Gastroesophageal sphincter (tissue), 2 donors: ENCODE measurements at regions not wholly inside any gene's neighbourhood (a gene's known extent, or its start where the extent isn't known, plus 50 kb on each side); places are given as distances from the start of the nearest gene placed in this dataset.

ENCODE experiments used
- EP300 ChIP-seq: sonication (generic); formaldehyde crosslinking; IDR thresholded peaks from one replicate; pipeline ENCODE4 v1.6.1; 2017; ENCODE audit warnings: antibody characterized with exemption, mild to moderate bottlenecking
- POLR2A ChIP-seq, 2 donors: fragments of 450-650 bp; IDR thresholded peaks; one replicate each; pipeline ENCODE4 v1.6.1; 2017; ENCODE audit warnings: antibody characterized with exemption in 2 of 2, mild to moderate bottlenecking in 2 of 2, moderate library complexity in 1 of 2

- TF ChIP-seq POLR2A (IDR thresholded peaks at IDR 0.05) (no peak), EP300 (no peak)
These were observed 861.2 kb downstream of the UQCRFS1 start for GRCh38 chr19:28351761-28352160.
